HepG2 (cell line): ENCODE measurements at regions not wholly inside any gene's neighbourhood (a gene's known extent, or its start where the extent isn't known, plus 50 kb on each side); places are given as distances from the start of the nearest gene placed in this dataset.

Experiments
- CHCHD3 ChIP-seq: sonication (generic); formaldehyde crosslinking; IDR thresholded peaks from 2 replicates; pipeline ENCODE4 v1.8.0; 2022; ENCODE audit warnings: mild to moderate bottlenecking, missing genetic modification reagents, moderate library complexity
- E2F2 ChIP-seq: sonication (generic); formaldehyde crosslinking; IDR thresholded peaks from 2 replicates; pipeline ENCODE4 v1.4.0; 2020; ENCODE audit warnings: missing genetic modification reagents, borderline replicate concordance
- GABPA ChIP-seq, 2 experiments: IDR thresholded peaks; 2 replicates each; pipeline ENCODE4 v1.6.1; 2011 to 2016; ENCODE audit warnings: low read depth in 2 of 2, low read length in 1 of 2, missing biosample characterization in 1 of 2, missing genetic modification characterization in 1 of 2
- KLF12 ChIP-seq: sonication (generic); formaldehyde crosslinking; IDR thresholded peaks from 2 replicates; pipeline ENCODE4 v1.4.0; 2020; ENCODE audit warnings: missing genetic modification reagents, borderline replicate concordance
- NFE2L2 ChIP-seq: fragments of 150-350 bp; IDR thresholded peaks from 2 replicates; pipeline ENCODE4 v1.6.1; 2014; ENCODE audit warnings: low read length
- RERE ChIP-seq: IDR thresholded peaks from 2 replicates; pipeline ENCODE4 v1.6.1; 2016; ENCODE audit warnings: low read depth, missing genetic modification reagents, missing compliant biosample characterization
- TCF7L2 ChIP-seq: IDR thresholded peaks from 2 replicates; pipeline ENCODE4 v1.6.1; 2011; ENCODE audit warnings: mild to moderate bottlenecking, low read depth, low read length, moderate library complexity
- TRAFD1 ChIP-seq: sonication (generic); formaldehyde crosslinking; IDR thresholded peaks from 2 replicates; pipeline ENCODE4 v1.5.1; 2020; ENCODE audit warnings: missing genetic modification reagents, mild to moderate bottlenecking, borderline replicate concordance
- ZBTB8A ChIP-seq: sonication (generic); formaldehyde crosslinking; IDR thresholded peaks from 2 replicates; pipeline ENCODE4 v1.4.0; 2020; ENCODE audit warnings: mild to moderate bottlenecking, low read depth, missing genetic modification reagents, borderline replicate concordance
- ZNF10 ChIP-seq: sonication (generic); formaldehyde crosslinking; IDR thresholded peaks from 2 replicates; pipeline ENCODE4 v1.4.0; 2020; ENCODE audit warnings: mild to moderate bottlenecking, low read depth, missing genetic modification reagents, borderline replicate concordance
- ZNF142 ChIP-seq: sonication (generic); formaldehyde crosslinking; IDR thresholded peaks from 2 replicates; pipeline ENCODE4 v1.4.0; 2020; ENCODE audit warnings: missing genetic modification reagents
- ZNF235 ChIP-seq: sonication (generic); formaldehyde crosslinking; IDR thresholded peaks from 2 replicates; pipeline ENCODE4 v1.8.1; 2023; ENCODE audit warnings: mild to moderate bottlenecking, missing genetic modification reagents, borderline replicate concordance
- ZNF607 ChIP-seq: sonication (generic); formaldehyde crosslinking; IDR thresholded peaks from 2 replicates; pipeline ENCODE4 v1.5.1; 2020; ENCODE audit warnings: missing genetic modification reagents, mild to moderate bottlenecking, borderline replicate concordance
- ZSCAN9 ChIP-seq: IDR thresholded peaks from 2 replicates; pipeline ENCODE4 v1.6.1; 2016; ENCODE audit warnings: borderline replicate concordance

GRCh38 chr6:113564371-113565171 is 292.6 kb upstream of the MARCKS start (continued):
- TF ChIP-seq RERE (CRISPR knock-in tag) (0 out of 2 replicates have a peak, but pooled peaks have one; percentile 71), ZNF607 (CRISPR knock-in tag) (peak; percentile 86; the same call in 1 of the 2 replicates), ZNF142 (no peak), ZNF10 (no peak), ZNF235 (CRISPR knock-in tag) (no peak), TRAFD1 (CRISPR knock-in tag) (no peak), NFE2L2 (no peak), GABPA (IDR thresholded peaks at IDR 0.05; ENCODE audit: low read depth, low read length) (no peak), GABPA (CRISPR knock-in tag; IDR thresholded peaks at IDR 0.05; ENCODE audit: low read depth) (peak; percentile 50), KLF12 (CRISPR knock-in tag) (no peak), CHCHD3 (CRISPR knock-in tag) (no peak), ZBTB8A (CRISPR knock-in tag) (no peak), E2F2 (no peak), TCF7L2 (no peak), ZSCAN9 (CRISPR knock-in tag) (no peak)
